ENCODE measurements at regions not wholly inside any gene's neighbourhood (a gene's known extent, or its start where the extent isn't known, plus 50 kb on each side); places are given as distances from the start of the nearest gene placed in this dataset.

DNA sequence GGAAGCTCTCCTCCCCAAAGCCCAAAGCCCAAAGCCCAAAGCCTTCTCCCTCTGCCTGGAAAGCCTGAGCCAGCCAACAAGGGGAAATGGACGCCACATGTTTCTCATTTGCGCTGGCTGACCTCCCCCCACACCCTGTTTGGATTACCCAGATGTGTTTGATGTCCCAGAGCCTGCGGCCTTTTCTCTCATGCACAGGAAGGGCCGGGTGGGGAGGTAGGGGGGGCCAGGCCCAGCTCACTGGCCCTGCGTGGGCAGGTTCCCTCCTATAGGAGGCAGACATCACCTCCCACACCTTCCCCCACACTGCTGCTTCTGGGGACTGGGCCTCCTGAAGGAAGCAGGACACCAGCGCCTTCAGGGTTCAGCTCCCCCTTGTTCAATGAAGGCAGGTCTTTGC is 116.3 kb downstream of the NAV1 start:
- no peak for DNase-seq (ENCODE audit: low spot score)

DNA sequence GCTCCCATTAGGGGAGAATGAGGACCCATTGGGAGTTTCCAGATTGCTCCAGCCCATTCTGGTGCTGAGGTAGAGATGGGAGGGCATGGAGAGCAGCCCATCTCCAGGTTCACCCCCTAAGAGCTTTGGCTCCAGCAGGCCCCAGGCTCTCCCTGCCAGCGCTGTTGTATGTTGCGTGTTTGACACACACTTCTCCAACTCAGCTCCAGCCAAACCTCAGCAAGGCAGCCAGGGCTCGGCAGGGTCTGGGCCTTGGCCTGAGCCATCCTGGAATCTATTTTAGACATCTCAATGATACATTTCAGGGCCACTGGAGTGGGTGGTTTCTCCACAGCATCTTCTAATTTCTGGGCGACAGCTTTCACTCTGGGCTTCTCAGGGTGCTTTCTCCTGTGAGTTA is 117.0 kb downstream of the NAV1 start:
- no peak for DNase-seq (ENCODE audit: low spot score)

DNA sequence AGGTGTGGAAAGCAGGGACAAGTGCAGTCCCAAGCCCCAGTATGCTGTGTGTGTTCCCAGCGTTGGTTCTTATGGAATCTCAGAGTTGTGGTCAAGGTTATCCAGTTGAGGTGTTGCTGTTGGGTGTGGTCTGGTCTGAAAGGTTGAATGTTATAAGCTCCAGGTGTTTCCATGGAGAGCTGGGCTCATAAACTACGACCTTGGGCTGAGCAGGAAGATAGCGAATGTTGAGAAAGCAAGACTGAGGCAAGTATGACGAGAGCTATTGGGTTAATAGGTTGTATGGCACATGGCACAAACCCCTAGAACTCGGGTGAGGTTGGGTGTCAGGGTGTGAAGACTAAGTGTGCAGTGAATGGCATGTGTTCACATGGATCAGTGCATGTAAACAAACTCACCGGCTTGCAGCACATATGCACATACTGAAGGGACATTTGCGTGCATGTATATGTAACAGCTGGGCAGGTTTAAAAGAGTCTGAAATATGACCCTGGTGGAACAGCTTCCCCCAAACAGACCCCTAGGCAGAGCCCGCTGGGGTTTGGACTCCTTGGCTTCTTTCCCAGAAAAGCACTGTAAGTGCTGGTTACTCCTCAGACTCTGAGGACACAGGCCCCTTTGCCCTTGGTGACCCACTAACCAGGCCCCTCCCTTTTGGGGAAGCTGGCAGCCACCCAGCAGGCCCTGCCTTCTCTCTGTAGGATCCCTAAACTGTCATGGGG is 117.5 kb downstream of the NAV1 start:
- DNase-seq (ENCODE audit: low spot score): no peak

DNA sequence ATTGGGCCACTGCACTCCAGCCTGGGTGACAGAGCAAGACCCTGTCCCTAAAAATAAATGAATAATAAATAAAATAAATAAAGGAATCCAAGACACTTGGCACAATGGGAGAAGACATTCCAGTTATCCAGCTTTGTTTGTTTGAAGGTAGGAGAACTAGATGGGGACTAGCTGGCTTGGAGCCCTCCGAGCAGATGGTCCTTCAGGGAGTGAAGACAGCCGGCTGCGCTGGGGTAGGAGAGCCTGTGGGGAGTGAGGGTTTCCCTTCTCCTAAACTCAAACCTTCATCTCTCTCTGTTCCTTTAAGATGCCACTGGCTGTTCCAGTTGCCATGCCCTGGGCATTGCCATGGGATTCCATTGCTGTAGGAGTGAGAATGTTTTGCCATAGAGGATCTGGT is 120.6 kb downstream of the NAV1 start:
- no peak for DNase-seq (ENCODE audit: low spot score)

DNA sequence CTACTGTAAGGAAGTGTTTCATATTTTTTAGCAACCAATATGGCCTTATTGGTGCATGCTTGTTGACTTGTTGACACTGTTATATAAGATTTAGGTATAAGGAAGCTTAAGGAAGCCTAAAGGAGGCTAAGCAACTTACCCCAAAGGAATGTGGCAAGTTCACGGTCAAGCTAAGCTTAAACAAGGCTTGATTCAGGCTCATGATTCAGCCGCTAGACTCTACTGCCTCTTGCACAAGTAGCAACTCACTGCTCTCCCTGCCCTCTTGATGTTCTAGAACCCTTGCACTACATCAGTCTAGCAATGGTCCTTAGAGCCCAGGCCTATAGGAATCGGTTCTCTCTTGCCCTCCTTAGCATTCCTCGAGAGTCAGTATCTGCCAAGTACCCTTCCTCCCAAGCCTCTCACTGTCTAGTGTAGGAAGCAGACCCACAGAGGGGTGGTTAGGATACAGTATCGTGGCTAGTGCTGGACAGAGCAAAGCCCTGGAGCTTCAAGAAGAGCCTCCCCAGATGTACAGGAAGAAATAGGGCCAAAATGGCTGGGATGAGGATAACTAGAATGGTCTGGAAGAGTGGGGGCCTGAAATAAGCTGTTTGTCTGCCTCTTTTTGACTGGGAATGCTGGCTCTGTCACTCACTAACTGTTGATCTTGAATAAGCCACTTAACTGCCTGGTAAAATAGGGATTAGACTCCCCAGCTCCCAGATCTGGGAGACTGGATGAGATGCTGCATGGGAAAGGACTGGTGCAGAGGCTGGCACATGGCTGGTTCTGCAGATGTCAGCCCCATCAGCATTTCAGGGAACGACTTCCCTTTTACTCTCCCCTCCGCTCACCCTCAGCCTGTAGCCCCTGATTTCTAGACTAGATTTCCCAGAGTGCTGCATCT is 122.2 kb downstream of the NAV1 start:
- no peak for DNase-seq (ENCODE audit: low spot score)

DNA sequence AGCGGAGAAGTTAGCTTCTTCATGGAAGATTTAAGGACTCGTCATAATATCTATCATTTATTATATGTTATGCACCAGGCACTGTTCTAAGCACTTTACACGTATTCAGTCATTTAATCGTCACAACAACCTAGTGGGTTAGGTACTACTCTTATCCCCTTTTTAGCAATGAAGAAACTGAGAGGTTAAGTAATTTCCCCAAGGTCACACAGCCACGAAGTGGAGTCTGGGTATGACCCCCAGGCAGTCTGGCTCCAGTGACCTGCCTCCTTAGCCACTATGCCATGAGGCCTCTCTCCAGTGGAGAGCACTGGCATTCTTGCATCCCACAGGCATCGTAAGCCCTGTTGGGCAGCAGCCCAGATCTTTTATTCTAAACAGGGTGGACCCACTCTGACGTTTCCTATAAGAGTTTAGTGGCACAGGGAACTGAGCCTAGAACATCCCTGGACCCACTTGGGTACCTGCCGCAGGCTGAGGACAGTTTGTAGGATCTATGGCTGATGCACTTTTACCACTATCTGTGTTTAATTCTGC is 123.0 kb downstream of the NAV1 start:
- no peak for DNase-seq (ENCODE audit: low spot score)

DNA sequence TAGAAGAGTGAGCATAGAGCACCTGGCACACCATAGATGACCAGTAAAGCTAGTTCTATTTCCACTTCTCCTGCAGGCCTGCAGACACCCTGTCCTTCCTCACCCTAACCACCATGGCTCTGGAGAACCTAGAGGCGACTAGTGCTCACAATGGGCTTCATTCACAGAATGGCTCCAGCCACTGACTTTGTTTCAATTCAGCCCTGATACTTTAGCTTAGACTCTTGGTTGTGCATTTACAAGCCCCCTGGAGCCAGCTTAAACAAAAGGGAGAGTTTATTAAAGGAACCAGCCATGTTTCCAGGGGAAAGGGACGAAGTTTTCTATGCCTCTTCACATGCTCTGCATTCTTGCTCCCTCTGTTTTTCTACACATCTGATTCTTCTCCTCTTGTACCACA is 123.7 kb downstream of the NAV1 start:
- DNase-seq (ENCODE audit: low spot score): no peak

DNA sequence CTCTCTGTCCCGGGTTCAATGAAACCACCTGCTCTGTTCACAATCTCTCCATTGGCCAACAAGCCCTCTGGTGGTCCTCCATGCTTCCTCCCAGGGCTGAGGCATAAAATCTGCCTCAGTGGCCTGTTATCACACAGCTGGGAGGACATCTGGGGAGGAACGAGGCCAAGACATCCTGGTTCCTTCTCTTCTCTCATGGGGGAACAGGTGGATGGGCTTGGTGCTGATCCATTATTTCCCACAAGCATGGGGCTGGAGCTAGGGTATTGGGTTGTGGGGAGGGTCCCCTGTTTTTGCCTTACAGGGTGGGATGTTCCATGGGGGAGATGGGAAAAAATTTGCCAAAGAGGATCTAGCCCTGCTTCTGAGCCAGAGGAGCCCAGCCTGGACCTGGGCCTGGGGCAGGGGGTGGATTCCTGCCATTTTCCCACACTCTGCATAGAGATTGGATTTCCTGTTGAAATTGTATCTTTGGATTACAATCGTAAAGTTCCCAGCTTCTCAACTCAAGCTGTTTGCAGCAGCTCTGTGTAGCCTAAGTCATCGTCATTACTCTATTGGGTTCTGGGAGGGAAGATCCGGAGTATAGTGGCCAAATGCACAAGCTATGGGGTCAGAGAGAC is 124.7 kb downstream of the NAV1 start:
- DNase-seq (ENCODE audit: low spot score): no peak

DNA sequence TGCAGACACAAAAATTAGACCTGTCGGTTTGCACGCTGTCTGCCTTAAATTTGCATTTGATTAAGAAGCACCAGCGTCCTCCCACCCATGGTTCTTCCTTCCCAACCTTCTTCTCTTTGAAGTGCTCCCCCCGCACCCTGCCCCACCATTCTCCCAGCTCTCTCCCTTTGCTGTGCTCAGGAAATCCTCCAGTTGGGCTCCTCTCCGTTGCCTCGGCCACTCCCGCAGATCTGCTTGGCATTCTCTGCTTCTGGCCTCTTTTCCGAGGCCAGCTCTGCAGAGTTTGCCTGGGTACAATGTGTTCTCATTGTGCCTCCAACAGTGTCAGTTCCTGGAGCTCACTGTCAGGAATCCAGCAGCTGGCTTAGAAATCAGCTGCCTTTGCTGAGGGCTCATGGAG is 126.1 kb downstream of the NAV1 start:
- no peak for DNase-seq (ENCODE audit: low spot score)

DNA sequence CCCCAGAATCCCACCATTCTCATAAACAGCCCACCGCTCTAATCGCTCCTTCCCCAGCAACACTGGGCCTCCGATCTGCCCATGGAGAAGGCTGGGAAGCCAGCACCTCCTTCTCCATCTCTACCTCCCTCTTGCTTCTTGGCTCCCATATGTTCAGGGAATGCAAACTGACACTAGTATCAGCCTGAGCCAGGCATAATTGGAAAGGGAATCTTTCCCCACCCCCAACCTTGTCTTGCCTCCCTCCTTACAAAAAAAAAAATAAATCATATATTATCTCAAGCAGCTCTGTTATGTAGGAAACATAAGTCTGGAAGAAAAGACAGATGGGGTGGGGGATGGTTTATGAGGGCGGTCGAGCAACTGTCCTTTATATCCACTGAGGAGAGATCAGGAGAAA is 127.2 kb downstream of the NAV1 start:
- DNase-seq (ENCODE audit: low spot score): no peak

DNA sequence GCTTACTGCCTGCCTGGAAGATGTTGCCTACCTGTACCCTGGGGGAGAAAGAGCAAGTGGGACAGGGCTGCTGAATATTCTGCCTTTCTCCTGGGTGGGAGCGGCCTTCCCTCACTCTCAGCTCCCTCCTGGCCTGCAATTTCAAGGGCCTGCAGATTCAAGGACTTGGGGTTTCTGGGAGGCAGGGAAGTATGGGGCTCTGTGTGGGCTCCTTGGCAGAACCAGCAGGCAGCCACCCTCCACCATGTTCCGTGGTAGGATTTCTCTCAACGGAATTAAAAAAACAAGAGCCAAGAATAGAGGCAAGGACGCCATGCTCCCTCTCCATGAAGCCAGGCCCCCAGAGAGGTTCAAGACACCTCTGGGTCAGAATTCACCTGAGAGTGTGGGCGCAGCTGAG is 127.7 kb downstream of the NAV1 start:
- DNase-seq (ENCODE audit: low spot score): no peak

DNA sequence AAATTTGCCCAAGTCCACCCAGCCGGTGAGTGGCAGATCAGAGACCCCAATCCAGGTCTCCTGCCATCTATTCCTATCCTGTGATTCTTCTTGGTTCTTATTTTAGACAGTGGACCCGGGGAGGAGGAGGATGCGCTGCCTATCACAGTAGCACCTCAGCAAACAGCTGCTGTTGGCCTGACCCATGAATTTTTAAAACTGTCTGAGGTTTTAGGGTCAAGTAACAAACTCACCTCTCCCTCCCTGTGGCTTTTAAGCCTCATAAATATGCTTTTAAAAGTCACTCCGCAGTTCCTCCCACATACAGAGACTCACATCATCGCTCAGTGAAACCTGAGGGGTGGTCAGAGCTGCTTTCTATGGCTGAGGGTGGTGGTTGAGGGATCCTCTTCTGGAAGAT is 128.6 kb downstream of the NAV1 start:
- DNase-seq (ENCODE audit: low spot score): no peak

DNA sequence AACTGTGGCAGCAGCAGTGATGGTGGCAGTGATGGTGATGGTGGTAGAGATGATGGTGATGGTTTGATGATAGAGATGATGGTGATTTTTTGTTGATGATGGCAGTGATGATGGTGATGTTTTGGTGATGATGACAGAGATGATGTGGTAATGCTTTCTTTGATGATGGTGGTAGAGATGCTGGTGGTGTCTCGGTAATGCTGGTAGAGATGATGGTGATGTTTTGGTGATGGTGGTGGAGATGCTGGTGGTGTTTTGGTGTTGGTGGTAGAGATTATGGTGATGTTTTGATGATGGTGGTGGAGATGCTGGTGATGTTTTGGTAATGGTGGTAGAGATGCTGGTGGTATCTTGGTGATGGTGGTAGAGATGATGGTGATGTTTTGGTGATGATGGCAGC is 131.6 kb downstream of the NAV1 start:
- DNase-seq (ENCODE audit: low spot score): no peak

DNA sequence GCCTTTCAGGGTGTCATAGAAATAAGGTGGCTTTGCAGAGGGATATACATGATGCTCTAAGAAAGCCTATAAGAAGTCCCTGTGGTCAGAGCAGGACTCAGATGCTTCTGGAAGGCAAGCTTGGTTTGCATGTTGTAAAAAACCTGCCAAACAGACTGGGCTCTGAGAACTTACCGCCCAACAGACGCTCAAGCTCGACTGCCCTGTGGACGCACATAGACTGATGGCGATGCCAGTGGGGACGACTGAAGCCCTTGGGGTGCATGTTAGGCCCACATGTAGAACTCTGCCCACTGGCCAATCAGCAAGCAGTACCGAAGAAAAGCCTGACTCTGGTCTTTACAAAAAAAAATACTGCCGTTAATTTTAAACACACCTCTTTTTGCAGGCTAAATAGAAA is 133.8 kb downstream of the NAV1 start:
- DNase-seq (ENCODE audit: low spot score): no peak

DNA sequence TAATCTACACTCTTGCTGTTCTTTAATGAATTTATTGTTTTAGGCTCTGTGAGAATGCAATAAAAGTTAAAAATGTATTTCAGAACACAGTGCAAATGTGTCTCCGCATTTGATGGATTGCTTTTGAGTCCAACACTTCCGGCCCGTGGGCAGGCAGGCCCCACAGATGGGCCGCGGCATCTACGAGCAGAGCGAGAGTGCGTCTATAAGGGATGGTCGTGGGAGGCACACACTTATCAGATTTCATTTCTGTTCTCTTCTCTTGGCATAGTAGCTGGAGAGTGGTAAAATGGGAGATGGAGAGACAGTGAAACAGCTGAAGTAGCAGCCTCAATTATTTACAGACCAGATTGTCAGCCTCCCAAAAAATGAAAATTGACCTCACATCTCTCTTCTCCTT is 134.2 kb downstream of the NAV1 start:
- DNase-seq (ENCODE audit: low spot score): no peak

DNA sequence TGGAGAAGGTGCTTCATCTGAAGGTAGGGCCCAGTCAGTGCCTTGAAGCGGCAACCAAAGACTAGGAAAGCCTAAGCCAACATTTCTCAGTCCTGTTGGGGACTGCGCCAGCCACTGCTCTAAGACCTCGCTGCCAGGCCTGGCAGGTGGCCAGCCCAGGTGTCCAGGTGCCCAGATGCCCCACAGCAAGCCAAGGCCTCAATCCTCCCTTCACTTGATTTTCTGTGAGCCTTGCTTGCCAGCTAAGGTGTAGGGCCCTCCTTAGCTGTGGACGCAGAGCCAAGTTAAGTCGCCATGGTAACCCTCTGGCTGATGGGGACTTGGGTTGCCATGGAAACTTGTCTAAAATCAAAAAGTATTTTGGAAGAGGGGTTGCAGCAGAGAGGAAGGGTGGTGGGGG is 135.0 kb downstream of the NAV1 start:
- no peak for DNase-seq (ENCODE audit: low spot score)

DNA sequence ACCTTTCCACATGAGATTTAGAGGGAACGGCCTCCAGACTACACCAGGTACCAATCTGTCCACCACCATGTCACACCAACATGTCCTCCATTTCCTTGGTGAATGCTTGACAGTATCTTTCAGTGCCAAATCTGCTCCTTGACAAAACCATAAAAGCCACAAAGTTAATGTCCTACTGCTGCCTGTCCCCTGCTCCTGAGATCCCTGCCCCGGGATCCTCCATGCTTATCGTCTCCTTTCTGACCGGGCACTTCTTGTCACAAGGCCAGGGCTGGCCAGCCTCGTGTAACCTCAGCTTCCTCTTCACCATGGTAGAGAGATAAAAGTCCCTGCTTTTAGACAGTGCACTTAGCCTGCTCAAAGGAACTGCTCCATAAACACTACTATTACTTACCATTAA is 136.2 kb downstream of the NAV1 start:
- DNase-seq (ENCODE audit: low spot score): no peak

DNA sequence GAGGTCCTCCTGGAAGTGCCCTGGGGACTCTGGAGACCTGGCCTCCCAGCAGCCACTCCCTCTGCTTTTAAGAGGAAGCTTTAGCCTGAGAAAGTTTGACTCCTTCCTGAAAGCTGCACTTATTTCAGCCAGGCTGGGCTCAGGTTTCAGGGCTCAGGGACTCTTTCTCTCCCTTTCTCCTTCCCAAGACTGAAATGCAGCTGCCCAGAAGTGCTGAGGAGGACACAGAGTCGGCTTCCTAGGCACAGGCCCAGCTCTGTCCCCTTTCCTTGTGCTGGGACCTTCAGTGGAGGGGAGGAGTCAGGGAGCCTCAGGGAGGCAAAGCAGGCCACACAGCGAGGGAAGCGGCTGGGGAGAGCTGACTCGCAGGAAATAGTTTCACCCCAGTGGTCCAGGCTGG is 137.3 kb downstream of the NAV1 start:
- DNase-seq (ENCODE audit: low spot score): no peak

DNA sequence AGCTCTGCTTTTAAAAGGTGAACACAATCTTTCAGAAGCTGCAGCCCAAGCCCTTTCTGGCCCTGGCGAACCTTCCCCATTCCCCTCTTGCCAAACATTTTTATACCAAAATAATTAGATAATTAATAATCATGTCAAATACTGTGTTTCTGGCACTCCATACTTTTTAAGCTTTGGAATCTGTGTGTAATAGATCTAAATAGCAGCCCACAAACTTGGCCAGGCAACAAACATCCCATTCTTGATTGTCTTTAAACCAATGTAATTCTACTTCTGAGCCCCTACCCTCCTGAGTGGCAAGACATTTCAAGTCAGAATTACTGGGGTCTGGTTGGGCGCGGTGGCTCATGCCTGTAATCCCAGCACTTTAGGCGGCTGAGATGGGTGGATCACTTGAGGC is 137.7 kb downstream of the NAV1 start:
- no peak for DNase-seq (ENCODE audit: low spot score)

DNA sequence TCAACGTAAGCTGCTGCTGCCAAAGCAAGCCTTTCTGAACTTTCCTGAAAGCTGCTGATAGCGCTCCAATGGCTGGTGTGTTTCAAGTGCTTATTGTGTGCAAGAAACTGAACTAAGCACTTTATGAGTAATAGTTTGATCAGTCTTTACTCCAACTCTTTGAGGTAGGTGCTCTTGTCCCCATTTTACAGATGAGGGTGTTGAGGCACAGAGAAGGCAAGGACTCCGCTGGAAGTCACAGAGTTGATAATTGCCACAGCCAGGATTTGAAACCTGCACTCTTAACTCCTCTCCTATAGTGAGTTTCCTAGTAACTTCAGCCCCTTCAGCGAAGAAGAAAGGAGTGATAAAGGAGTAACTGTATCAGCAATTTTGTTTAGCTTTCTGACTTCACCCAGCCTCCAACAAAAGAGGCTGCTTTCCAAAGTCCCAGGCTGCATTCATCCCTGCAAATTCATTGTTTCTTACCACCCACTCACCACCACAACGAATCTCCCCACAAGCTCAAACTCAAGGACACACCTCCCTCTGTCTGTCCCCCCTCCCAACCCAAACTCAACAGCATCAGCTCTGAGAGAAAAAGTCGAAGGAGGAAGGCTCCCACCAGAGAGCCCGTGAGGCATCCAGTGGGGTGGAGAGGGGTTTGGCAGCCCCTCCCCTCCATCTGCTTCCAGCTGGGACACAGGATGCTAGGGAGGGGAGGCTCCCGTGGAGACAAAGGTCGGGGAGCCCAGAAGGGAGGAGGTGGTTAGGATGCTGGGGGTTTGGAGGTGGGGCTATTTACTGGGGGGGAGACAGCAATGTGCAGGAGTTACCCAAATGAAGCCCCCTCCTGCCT is 139.6 kb downstream of the NAV1 start:
- no peak for DNase-seq (ENCODE audit: low spot score)

DNA sequence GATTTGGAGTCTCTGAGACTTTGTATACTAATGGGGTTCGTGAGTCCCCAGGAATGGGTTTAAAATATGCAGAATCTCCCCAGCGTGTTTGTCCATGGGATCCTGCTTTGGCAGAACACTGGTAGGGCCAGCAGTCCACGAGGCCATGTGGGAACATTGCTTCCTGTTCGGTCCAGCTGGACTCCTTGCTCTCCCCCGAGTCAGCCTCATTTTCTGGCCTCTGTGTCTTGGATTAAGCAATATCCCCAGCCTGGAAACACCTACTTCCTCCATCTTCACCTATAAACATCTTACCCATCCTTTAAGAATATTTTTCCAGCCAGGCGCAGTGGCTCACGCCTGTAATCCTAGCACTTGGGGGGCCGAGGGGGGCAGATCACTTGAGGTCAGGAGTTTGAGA is 142.4 kb downstream of the NAV1 start:
- DNase-seq (ENCODE audit: low spot score): no peak
